IMR-90 (cell line): ENCODE measurements at regions not wholly inside any gene's neighbourhood (a gene's known extent, or its start where the extent isn't known, plus 50 kb on each side); places are given as distances from the start of the nearest gene placed in this dataset.

Experiments
- CEBPB ChIP-seq: IDR thresholded peaks from 2 replicates; pipeline ENCODE4 v1.6.1; 2012; ENCODE audit warnings: low read depth, low read length, improper control_type of control experiment
- MAZ ChIP-seq: IDR thresholded peaks from 2 replicates; pipeline ENCODE4 v1.6.1; 2012; ENCODE audit warnings: low read depth, mild to moderate bottlenecking, low read length, improper control_type of control experiment, moderate library complexity, borderline replicate concordance
- POLR2A ChIP-seq: IDR thresholded peaks from 2 replicates; pipeline ENCODE4 v1.6.1; 2012; ENCODE audit warnings: mild to moderate bottlenecking, low read depth, low read length
- TF ChIP-seq, protein P1 (sequence below): conservative IDR thresholded peaks from 2 replicates; pipeline ENCODE4 v1.5.1; 2012; ENCODE audit warnings: mild to moderate bottlenecking, low read depth, low read length, improper control_type of control experiment
- TF ChIP-seq, protein P2 (sequence below): fragments of 150-350 bp; IDR thresholded peaks from 2 replicates; pipeline ENCODE4 v1.6.1; 2016; ENCODE audit warnings: low read depth, mild to moderate bottlenecking, low read length, moderate library complexity, borderline replicate concordance

DNA sequence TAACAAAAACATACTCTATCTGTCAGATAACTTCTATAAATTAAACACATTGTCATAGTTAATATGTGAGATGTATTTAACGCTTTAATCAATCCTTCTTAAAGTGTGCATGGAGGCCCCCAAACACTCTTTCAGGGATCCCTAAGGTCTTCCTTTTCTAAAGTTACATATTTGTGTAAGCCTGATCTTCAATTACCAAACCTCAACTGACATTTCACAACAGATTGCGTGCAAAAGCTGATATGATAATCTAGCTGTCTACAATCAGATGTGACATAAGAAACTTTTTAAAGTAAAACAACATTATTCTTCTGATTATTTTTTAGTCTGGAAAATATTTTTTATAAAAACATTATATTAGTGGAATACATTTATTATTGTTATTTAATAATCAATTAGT lies 1850.4 kb downstream of the OLFM4 start:
- TF ChIP-seq, protein P1, sequence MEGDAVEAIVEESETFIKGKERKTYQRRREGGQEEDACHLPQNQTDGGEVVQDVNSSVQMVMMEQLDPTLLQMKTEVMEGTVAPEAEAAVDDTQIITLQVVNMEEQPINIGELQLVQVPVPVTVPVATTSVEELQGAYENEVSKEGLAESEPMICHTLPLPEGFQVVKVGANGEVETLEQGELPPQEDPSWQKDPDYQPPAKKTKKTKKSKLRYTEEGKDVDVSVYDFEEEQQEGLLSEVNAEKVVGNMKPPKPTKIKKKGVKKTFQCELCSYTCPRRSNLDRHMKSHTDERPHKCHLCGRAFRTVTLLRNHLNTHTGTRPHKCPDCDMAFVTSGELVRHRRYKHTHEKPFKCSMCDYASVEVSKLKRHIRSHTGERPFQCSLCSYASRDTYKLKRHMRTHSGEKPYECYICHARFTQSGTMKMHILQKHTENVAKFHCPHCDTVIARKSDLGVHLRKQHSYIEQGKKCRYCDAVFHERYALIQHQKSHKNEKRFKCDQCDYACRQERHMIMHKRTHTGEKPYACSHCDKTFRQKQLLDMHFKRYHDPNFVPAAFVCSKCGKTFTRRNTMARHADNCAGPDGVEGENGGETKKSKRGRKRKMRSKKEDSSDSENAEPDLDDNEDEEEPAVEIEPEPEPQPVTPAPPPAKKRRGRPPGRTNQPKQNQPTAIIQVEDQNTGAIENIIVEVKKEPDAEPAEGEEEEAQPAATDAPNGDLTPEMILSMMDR, result no peak
- TF ChIP-seq POLR2A, result no peak
- TF ChIP-seq CEBPB, result no peak
- TF ChIP-seq, protein P2, sequence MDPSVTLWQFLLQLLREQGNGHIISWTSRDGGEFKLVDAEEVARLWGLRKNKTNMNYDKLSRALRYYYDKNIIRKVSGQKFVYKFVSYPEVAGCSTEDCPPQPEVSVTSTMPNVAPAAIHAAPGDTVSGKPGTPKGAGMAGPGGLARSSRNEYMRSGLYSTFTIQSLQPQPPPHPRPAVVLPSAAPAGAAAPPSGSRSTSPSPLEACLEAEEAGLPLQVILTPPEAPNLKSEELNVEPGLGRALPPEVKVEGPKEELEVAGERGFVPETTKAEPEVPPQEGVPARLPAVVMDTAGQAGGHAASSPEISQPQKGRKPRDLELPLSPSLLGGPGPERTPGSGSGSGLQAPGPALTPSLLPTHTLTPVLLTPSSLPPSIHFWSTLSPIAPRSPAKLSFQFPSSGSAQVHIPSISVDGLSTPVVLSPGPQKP, result no peak
- TF ChIP-seq MAZ, result no peak
